Muscle layer of colon (tissue), 2 donors: ENCODE measurements at regions not wholly inside any gene's neighbourhood (a gene's known extent, or its start where the extent isn't known, plus 50 kb on each side); places are given as distances from the start of the nearest gene placed in this dataset.

ENCODE experiments used
- H3K27ac ChIP-seq: one replicate; pipeline ENCODE4 v1.7.0; 2013; ENCODE audit warnings: low read depth, mild to moderate bottlenecking, low read length, moderate library complexity
- H3K27me3 ChIP-seq, 2 donors: one replicate each; pipeline ENCODE4 v1.7.0; 2013; ENCODE audit warnings: low read length in 2 of 2, mild to moderate bottlenecking in 2 of 2; ENCODE audit not compliant: insufficient read depth in 2 of 2, control insufficient read depth in 1 of 2
- H3K36me3 ChIP-seq: one replicate; pipeline ENCODE4 v1.7.0; 2013; ENCODE audit warnings: mild to moderate bottlenecking, low read length; ENCODE audit not compliant: insufficient read depth
- H3K4me1 ChIP-seq: one replicate; pipeline ENCODE4 v1.7.0; 2013; ENCODE audit warnings: mild to moderate bottlenecking, low read length; ENCODE audit not compliant: insufficient read depth
- H3K4me3 ChIP-seq, 2 donors: one replicate each; pipeline ENCODE4 v1.7.0; 2013; ENCODE audit warnings: low read length in 2 of 2, low read depth in 1 of 2, mild to moderate bottlenecking in 1 of 2, moderate library complexity in 1 of 2
- H3K9ac ChIP-seq: one replicate; pipeline ENCODE4 v1.7.0; 2013; ENCODE audit warnings: low read length
- H3K9me3 ChIP-seq: one replicate; pipeline ENCODE4 v1.7.0; 2013; ENCODE audit warnings: mild to moderate bottlenecking, low read length
- donor health status: abdominal sarcoma.
- donor health status: Adenocarcinoma of cecum.

DNA sequence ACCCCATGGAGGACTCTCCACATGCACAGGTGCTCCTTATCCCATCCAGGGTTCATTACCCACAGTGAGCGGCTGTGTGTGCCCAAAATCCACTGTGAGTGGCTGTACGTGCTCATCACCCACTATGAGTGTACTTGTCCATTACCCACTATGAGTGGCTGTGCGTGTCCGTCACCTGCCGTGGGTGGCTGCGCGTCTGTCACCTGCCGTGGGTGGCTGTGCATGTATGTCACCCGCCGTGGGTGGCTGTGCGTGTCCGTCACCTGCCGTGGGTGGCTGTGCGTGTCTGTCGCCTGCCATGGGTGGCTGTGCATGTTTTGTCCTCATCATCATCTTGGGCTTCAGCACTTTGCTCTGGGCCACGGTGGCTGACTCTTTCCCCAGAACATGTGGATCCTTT lies 78.6 kb upstream of the FN1 start:
- Histone ChIP-seq H3K4me1 (no peaks in the 10 kb centered on the region), H3K9me3 (no peaks in the 10 kb centered on the region), H3K4me3 (no peak overlapping the region), H3K27ac (no peak overlapping the region), H3K36me3 (no peaks in the 10 kb centered on the region), H3K27me3 (no peaks in the 10 kb centered on the region), H3K9ac (no peak overlapping the region)

DNA sequence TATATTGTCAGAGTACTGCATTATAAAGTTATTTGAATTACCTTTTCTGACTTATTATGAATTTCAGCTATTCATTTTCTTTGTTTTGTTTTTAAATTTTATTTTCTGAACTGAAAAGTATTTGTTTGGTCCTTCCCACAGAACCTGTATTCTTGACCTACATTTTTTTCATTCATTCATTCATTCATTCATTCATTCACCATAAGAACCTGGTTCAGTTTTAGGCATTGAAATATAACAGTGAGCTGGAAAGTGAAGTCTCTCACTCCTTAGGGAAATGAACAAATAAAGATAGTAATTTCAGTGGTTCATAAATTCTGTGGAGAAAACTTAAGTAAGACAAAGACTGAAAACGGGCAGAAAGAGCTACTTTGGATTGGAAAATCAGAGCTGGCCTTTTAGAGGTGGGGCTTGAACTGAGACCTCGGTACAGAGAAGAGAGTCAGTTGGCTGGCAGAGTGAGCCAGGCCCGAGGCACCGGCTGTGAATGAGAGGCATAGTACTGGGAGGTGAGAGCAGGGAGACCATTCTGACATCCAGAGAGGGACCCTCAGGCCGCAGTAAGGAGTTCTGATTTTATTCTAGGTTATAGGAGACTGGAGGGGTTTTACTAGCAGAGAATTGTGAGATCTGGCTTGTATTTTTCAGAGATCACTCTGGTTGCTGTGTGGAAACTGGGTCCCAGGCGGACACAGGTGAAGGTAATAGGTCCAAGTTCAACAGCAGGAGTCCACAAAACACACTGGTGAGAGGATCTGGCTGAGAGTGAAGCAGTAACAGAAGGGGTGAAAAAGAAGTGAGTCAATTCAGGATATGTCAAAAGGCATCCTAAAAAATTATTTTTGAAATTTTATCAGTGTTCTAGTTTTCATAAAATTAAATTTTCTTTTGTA lies 75.8 kb upstream of the FN1 start:
- H3K4me1 ChIP-seq: no peaks in the 10 kb centered on the region
- H3K36me3 ChIP-seq: no peaks in the 10 kb centered on the region
- H3K9me3 ChIP-seq: no peaks in the 10 kb centered on the region
- no peak overlapping the region for H3K4me3 ChIP-seq
- H3K9ac ChIP-seq: no peak overlapping the region
- H3K27me3 ChIP-seq: no peaks in the 10 kb centered on the region
- no peak overlapping the region for H3K27ac ChIP-seq

DNA sequence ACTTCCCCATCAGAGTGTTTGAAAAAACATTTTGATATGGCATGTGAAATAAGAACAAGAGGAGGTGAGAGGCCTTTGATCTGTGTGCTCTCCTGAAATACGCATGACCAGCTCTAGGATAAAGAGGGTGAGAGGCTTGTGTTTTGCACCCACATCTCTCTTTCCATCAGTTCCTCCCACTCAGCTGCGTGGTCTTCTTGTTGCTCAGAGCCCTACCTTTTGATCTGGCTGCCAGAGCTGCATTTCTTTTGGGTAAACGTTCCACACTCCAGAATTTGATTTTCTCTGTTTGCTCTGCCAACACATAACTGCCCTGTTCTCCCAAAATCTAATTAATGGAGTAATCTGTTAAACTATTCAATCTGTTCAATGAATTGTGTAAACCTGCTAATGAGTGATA lies 72.0 kb upstream of the FN1 start:
- Histone ChIP-seq H3K27ac (no peak overlapping the region), H3K27me3 (no peaks in the 10 kb centered on the region), H3K9ac (no peak overlapping the region), H3K4me1 (no peaks in the 10 kb centered on the region), H3K9me3 (no peaks in the 10 kb centered on the region), H3K4me3 (no peak overlapping the region), H3K36me3 (no peaks in the 10 kb centered on the region)

DNA sequence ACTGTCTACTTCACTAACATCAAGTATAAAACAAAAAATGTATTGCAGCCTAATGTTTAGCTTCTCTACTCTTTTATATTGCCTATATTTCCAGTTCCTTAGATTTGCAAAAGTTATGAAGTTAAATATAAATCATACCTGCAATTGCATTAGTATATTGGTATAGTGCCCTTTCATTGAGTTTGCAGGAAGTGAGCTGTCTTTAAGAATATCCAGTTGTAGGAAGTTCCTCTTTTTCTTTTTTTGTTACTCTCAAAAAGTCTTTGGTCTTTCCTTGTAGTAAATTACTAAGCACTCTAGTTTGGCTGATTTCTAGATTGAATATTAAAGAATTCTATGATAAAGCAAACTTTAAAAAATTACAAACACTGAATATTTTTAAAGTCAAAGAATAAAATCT lies 71.3 kb upstream of the FN1 start:
- Histone ChIP-seq H3K27me3 (no peaks in the 10 kb centered on the region), H3K9me3 (no peaks in the 10 kb centered on the region), H3K36me3 (no peaks in the 10 kb centered on the region), H3K4me3 (no peak overlapping the region), H3K27ac (no peak overlapping the region), H3K9ac (no peak overlapping the region), H3K4me1 (no peaks in the 10 kb centered on the region)

DNA sequence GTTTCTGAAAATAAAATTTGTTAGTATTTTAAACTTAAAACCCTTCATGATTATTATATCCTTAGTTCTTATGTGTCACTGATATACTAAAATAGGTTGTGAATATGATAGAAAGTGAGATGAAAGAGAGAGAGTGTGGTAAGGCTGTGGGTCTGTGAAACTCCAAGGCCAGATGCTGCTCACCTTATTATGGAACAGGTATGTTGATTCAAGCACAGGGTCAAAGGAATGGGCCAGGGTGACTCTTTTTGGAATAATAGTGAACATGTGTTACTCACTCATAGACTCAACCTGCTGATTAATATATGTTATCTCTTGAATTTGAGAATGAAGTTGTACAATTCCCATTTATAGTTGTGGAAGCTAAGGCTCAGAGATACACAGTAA lies 70.7 kb upstream of the FN1 start:
- no peaks in the 10 kb centered on the region for H3K9me3 ChIP-seq
- no peaks in the 10 kb centered on the region for H3K27me3 ChIP-seq
- no peak overlapping the region for H3K27ac ChIP-seq
- H3K4me3 ChIP-seq: no peak overlapping the region
- no peaks in the 10 kb centered on the region for H3K4me1 ChIP-seq
- H3K36me3 ChIP-seq: no peaks in the 10 kb centered on the region
- H3K9ac ChIP-seq: no peak overlapping the region

DNA sequence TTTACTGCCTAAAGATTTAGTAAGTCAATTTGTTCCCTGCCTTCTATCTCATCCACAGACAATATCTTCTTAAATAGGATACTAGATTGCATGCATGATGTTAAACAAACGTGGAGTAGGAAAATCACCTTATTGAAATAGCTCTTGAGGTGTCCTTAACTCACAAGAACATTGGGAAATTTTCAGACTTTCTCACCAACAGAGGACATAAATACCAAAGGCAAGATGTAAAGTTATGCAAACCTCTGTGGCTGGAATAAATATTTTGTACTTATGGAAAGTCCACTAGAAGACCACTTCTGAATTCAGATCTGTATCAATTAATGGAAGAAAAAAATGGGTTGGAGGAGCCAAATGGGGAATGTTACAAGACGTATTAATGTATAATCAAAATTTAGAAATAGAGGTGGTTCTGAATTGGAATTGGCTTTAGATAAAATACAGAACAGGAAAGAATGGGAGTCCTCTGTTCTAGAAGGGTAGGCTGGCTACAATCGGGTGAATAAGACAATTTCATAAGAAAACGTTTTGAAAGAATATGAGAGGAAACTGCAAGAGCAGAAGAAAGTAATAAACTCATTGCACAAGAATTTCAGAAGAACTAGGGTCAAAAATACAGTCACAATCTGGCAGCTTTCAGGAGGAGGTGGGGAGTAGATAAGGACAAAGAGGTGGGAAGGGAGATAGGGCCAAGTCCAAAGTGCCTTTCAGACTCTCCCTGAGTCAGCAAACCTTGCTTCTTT lies 69.3 kb upstream of the FN1 start:
- Histone ChIP-seq H3K36me3 (no peaks in the 10 kb centered on the region), H3K4me3 (no peak overlapping the region), H3K4me1 (no peaks in the 10 kb centered on the region), H3K9ac (no peak overlapping the region), H3K27me3 (no peaks in the 10 kb centered on the region), H3K27ac (no peak overlapping the region), H3K9me3 (no peaks in the 10 kb centered on the region)

DNA sequence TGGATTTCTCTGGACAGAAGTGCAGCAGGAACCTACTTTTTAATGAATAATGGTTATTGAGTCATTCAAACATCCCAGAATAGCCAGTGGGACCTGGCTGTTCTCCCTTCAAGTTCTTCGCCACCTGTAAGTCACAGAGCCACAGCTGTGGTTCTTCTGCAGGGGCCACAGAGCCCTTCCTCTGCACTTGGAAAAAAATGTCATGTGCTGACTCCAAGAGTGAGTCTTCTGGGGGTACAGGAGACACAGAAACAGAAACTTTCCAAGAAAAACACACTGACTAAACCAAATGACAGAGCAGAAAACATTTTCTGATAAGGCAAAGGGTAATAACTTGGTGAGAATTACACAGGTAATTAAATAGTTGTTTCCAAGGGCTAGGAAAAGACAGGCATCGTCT lies 68.7 kb upstream of the FN1 start:
- no peak overlapping the region for H3K27ac ChIP-seq
- H3K4me1 ChIP-seq: no peaks in the 10 kb centered on the region

DNA sequence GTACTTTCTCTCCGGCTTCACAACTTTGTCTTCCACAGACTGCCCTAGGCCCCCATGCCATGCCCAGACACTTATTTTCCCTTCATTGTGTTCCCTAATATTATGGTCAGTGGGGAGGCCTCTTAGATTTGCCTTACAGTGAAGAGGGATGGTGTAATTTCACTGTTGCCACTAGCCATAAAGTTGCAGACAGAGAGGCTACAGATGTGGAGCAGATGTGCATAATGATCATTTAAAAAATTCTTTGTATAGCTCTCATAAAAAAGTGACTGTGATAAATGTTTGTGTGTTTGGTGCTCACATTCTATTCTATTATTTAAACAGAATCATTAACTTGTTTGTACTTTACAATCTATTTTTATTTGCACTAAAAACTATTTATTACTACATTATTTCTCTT lies 67.5 kb upstream of the FN1 start:
- Histone ChIP-seq H3K9me3 (no peaks in the 10 kb centered on the region), H3K27ac (no peak overlapping the region), H3K4me1 (no peaks in the 10 kb centered on the region), H3K36me3 (no peaks in the 10 kb centered on the region), H3K27me3 (no peaks in the 10 kb centered on the region), H3K4me3 (no peak overlapping the region), H3K9ac (no peak overlapping the region)

More for the DNA sequence above, 68.7 kb upstream of the FN1 start:
- no peak overlapping the region for H3K9ac ChIP-seq
- H3K9me3 ChIP-seq: no peaks in the 10 kb centered on the region
- H3K4me3 ChIP-seq: no peak overlapping the region
- no peaks in the 10 kb centered on the region for H3K36me3 ChIP-seq
- no peaks in the 10 kb centered on the region for H3K27me3 ChIP-seq

DNA sequence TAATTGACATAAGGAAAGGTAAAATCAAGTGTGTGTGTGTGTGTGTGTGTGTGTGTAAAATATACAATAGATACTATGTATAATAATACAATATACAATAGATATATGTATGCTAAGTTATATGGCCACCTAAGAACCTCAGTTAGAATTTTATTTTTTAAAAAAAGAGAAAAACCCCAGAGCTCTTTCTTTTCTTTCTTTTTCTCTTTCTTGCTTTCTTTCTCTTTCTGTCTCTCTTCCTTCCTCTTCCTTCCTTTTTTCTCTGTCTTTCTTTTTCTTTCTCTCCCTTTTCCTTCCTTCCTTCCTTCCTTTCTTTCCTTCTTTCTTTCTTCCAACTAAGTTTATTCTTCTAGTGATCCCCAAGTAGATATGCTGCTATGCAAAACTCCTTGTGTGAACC lies 64.6 kb upstream of the FN1 start:
- Histone ChIP-seq H3K36me3 (no peaks in the 10 kb centered on the region), H3K4me3 (no peak overlapping the region), H3K9me3 (no peaks in the 10 kb centered on the region), H3K27me3 (no peaks in the 10 kb centered on the region), H3K4me1 (no peaks in the 10 kb centered on the region), H3K9ac (no peak overlapping the region), H3K27ac (no peak overlapping the region)

DNA sequence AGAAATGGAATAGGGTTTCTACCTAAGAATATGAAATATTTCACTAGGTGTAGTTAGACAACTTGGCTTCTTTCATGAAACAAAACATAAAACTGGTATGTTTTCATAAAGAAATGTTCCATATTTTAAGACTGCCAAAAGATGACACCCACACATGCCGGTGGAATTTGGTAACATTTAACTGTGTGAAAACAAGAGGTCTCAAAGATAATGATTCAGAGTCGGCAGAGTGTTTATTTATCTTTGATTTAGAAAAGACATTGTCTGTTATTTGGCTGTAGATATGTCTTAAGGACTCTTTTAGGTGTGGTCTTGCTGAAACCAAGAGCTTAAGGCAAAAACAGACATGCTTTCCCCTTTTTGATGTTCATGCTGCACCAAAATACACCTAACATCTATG lies 63.5 kb upstream of the FN1 start:
- H3K4me1 ChIP-seq: no peaks in the 10 kb centered on the region
- H3K27ac ChIP-seq: no peak overlapping the region
- H3K36me3 ChIP-seq: no peaks in the 10 kb centered on the region
- no peaks in the 10 kb centered on the region for H3K27me3 ChIP-seq
- no peak overlapping the region for H3K4me3 ChIP-seq
- H3K9ac ChIP-seq: no peak overlapping the region
- H3K9me3 ChIP-seq: no peaks in the 10 kb centered on the region

DNA sequence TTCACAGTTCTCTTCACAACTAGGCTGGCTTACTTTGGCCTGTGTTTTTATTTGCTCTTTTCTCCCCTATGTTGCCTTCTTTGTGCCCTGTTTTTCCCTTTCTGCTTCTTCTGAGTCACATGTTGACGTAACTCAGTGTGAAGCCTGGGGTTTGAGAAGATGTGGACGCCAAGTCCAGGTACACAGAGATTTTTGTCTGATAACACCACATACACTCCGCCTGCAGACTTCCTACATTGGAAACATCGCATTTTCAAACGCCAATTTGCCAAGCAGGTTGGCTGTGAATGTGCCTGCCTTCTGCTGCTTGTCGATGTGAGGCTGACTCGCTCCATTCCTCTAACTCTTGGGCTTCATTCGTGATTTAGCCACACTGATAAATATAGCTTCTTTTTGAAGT lies 62.6 kb upstream of the FN1 start:
- Histone ChIP-seq H3K36me3 (no peaks in the 10 kb centered on the region), H3K27ac (no peak overlapping the region)

DNA sequence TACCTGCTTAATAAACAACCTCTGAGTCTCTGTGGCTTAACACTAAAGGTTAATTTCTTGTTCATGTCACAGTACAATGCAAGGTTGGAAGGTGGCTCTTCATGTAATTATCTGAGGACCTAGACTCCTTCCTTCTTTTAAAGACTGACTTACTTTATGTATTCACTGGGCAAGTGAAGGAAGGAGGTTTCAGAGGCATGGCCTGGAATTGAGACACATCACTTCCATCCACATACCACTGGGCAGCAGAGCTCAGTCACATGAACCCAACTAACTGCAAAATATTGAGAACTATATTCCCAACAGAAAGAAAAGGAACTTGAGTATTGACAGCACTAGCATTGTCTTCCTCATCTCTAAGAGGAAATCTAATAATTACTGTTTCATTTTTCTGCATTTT lies 57.5 kb upstream of the FN1 start:
- Histone ChIP-seq H3K27me3 (no peaks in the 10 kb centered on the region), H3K4me1 (no peaks in the 10 kb centered on the region), H3K27ac (no peak overlapping the region), H3K4me3 (no peak overlapping the region), H3K36me3 (no peaks in the 10 kb centered on the region), H3K9ac (no peak overlapping the region), H3K9me3 (no peaks in the 10 kb centered on the region)

More for the DNA sequence above, 62.6 kb upstream of the FN1 start:
- Histone ChIP-seq H3K4me3 (no peak overlapping the region), H3K9ac (no peak overlapping the region), H3K9me3 (no peaks in the 10 kb centered on the region), H3K4me1 (no peaks in the 10 kb centered on the region), H3K27me3 (no peaks in the 10 kb centered on the region)
